ENCODE measurements at regions not wholly inside any gene's neighbourhood (a gene's known extent, or its start where the extent isn't known, plus 50 kb on each side); places are given as distances from the start of the nearest gene placed in this dataset.

DNA sequence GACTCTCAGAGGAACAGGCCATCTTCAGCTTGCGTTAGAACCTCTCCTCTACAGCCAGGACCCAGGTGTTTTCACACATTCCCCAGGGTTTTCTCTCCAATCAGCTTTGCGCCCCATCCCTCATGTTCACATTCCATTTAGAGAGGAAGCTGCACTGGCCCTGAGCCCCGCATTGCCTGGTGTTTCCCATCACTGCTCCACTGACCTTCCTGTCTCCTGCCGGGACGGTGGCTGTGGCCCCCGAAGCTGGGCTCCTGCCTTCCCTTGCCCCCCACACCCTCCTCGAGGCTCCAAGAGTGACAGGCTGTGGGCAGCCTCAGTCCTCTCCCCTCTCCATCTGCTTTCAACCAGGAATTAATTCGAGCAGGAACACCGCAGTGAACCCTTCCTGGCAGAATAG, 357.3 kb downstream of the THBS2 start:
- no peak for DNase-seq

DNA sequence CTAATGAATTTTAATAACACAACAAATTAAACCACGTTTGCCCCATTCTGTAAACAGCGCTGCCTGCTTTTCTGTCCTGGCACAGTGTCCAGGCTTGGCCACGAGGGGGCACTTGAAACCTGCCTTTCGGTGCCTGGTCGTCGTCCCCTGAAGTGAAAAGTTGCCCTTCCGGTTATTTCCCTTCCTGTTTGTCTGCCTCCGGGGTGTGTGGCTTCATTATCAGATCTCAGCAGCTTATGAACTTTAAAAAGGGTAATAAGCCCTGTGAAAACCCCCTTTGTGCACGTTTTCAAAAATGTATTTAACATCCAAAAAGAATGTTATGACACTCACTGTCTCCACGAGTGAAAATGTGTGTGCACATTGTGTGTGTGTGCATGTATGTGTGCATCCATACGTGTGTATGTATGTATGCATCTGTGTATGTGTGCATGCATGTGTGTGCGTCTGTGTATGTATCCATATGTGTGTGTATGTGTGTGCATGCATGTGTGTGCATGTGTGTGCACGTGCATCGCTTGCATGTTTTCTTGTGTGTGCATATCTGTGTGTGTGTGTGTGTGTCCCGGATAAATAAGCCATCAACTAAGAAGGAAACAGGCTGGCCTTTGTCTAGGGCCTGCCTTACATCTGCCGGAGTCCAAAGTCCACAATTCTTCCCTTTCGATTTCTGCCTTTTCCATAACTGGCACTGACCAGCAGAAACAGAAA, 358.4 kb downstream of the THBS2 start:
- DNase-seq: peak; percentile 80

GRCh38 chr6:168892031-168892430, 361.6 kb downstream of the THBS2 start:
- DNase-seq: no peak

DNA sequence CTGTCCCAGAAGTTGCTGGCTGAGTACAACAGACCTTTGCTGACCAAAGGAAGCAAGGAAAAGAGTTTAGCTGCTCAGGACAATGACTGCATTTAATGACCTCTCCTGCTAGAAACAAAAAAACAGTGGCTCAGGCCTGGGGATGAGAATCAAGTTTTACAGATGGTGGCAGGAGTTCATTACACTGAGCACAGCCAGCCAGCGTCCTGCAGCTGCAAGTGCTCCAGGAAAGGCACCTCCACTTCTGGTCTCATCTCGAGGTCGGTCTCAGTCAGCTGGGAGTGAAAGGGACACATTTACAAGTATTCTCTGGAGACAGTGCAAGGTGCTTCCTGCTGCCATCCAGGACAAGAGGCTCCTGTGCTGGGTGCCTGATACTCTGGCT, 362.7 kb downstream of the THBS2 start:
- no peak for DNase-seq

GRCh38 chr6:168890306-168890980, 363.2 kb downstream of the THBS2 start:
- DNase-seq: no peak

DNA sequence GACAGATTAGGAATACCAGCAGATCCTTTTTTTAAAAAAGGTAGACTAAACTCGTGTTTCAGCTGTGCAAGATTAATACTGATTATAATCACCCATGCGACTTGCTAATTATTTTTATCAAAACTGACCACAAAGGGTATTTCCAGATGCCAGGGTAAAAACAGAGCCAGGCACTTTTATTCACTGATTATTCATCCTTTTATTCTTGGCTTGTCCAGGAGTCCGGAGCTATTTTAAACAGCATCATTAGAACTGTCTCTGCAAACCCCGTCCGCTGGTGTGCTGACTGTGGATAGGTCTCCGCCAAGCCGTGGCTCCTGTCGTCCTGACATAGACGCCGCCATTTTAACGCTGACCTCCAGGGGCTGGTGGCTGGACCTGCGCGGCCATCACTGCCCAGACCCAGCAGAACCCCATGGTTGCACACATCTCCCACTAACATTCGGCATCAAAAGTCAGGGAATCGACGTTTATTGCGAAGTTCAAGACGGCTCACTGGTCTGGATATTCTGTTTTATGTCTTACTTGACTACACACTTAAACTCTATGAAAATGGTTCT, 364.8 kb downstream of the THBS2 start:
- DNase-seq: no peak

DNA sequence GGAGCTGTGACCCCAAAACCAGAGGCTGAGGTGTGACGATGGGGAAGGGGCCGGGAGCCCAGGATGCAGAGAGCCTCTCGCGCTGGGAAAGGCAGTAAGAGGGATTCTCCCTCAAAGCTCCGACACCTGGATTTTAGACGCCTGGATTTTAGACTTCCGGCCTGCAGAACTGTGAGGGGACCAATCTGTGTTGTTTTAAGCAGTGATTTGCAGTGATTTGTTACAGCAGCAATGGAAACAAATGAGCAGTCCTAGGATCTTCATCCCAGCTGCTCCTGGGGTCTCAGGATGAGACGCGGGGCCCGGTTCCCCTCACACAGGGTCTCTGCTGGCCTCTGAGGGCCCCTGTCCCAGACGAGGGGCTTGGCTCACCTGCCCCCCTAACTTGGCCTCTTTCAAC, 365.5 kb downstream of the THBS2 start:
- DNase-seq: no peak

GRCh38 chr6:168887621-168888020, 366.0 kb downstream of the THBS2 start:
- no peak for DNase-seq

GRCh38 chr6:168886964-168887363, 366.7 kb downstream of the THBS2 start:
- DNase-seq: no peak

DNA sequence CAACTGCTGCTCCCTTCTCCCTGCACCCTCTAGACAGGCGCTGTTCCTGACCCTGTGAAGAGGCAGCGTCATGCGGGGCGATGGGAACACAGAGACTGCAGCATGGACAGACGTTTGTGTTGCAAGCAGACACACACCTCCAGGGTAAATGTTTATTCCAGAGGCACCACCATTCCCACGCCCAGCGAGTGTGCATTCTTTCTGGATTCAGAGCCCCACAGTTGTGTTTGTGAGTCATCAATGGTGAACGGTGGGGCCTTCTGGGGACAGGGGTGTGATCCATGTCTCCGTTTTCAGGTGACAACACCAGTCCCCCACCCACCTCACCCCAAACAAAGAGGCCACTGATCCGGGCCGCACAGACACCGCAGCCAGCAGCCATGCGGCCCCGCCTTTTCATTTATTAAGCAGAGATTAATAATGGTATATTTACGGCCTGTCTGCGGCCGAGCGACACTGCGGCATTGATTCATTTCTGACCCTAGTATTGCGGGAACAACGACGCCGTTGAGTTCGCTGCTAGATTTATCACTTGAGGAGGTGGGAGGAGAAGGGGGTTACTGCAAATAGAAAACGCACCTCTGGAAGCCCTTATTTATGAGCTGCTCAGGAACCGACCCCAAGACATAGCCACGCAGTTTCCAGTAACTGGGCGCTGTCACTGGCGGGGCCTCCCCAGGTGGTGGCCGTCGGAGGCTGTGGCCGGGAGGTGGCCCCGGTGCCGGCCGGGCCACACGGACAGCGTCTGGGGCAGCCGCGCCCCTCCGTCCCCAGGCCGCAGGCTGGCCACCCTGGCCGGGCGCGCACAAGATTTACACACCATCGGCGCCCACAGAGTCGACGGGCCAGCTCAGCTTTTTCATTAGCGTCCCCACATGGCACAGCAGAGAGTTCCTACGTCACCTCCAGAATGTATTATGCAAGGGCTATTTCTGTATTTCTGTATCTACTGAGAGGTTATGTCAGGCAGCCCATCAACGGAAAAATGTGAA, 367.6 kb downstream of the THBS2 start:
- DNase-seq: no peak

GRCh38 chr6:168885196-168885595, 368.4 kb downstream of the THBS2 start:
- DNase-seq: no peak

- peak; percentile 58 for DNase-seq
These were observed 369.0 kb downstream of the THBS2 start for GRCh38 chr6:168884646-168885086.

DNA sequence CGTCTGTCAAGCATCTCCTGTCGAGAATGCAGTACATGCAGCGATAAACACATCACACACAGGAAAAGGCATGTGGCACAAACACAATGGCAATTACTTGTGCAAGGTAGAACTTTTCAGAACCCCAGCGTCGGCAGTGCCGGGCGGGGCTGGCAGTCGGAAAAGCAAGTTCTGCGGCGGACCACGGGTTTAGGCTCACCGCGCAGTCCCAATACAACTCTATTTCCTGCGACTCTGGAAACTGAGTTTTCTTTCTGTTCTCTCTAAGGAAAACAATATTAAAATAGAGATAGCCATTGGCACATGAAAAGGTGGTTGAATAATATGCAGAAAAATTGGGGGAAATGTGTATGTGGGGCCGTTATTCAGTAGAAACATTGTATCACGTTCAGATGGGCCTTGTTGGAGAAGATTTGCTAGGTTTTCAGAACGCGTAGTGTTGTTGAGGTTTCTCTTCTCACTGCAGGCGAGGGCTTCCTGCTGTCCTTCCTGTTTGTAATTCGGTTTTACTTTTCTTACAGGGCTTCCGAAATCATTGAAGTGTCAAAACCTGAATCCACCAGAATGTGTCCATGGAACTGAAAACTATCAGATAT, 369.5 kb downstream of the THBS2 start:
- DNase-seq: peak; percentile 58

DNA sequence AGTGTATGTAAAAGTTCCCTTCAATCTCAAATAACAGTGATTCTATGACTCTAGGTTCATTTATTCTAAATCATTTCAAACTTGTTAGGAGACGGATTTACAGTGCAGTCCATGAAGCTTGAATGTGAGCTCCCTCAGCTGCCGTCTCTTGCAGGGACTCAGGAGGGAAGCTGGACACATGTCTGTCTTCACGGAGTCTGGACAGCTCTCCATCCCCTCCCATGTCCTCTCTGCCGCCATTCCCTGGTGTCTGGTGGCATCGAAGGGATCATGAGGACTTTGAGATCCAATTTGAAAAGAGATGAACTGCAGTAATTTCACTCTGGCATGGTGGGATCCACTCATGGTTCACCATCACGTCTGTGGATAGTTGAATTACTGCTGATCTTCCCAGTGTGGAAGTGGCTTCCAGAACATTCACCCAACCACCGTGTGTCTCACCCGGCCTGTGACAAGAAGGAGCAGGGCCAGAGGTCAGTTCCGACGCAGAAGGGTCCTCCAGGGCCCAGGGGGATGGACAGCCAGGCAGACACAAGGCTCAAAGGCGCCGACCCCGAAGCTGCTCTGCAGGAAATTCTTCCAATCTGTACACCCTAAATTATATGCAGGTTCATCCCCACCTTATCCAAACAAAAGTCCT, 370.1 kb downstream of the THBS2 start:
- DNase-seq: no peak

GRCh38 chr6:168880271-168880670, 373.4 kb downstream of the THBS2 start:
- DNase-seq: no peak

- DNase-seq: no peak
These were observed 375.8 kb downstream of the THBS2 start for GRCh38 chr6:168877821-168878282.

DNA sequence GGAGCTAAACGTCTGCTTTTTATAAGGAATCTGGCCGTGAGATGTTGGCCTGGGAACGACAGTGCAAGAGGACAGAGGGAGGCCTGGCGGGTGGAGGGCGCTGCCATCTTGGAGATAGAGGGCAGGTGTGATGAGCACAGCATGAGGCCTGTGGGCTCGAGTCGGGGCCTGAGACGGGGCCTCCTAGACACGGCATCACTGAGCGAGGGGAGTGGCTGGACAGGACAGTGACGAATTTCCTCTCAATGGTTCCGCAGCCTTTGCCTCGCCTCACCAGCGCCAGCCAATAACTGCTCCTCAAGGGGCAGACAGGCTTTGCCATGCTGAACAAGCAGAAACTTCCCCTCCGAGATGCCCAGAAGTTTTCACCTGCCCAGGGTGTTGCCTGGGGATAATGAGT, 376.7 kb downstream of the THBS2 start:
- no peak for DNase-seq

GRCh38 chr6:168875811-168876576, 377.7 kb downstream of the THBS2 start:
- DNase-seq: no peak

GRCh38 chr6:168874637-168875036, 379.0 kb downstream of the THBS2 start:
- DNase-seq: no peak

- DNase-seq: no peak
These were observed 380.1 kb downstream of the THBS2 start for GRCh38 chr6:168873278-168874190.
